Fibroblast of villous mesenchyme (primary cell): ENCODE measurements at regions not wholly inside any gene's neighbourhood (a gene's known extent, or its start where the extent isn't known, plus 50 kb on each side); places are given as distances from the start of the nearest gene placed in this dataset.
"Not testable (repeated sequence)": the region's sequence is repeated elsewhere in the genome, so short reads cannot be mapped to it uniquely, and the experiment has no call there.

Source experiments
- DNase-seq: peaks from one replicate; pipeline ENCODE4 v3.0.0-alpha.2; 2010; ENCODE audit warnings: low read depth
- H3K4me3 ChIP-seq: 2 replicates; pipeline ENCODE4 v1.5.1; 2011; ENCODE audit warnings: low read depth, mild to moderate bottlenecking, low read length
- CTCF ChIP-seq: IDR thresholded peaks from 2 replicates; pipeline ENCODE4 v1.5.1; 2012; ENCODE audit warnings: low read depth, mild to moderate bottlenecking, low read length; ENCODE audit not compliant: insufficient read depth

GRCh38 chr18:30679285-30679930 lies 363.1 kb downstream of the DSC3 start:
- no peak for TF ChIP-seq CTCF
- DNase-seq, result no peak
- no peak overlapping the region for H3K4me3 ChIP-seq

- DNase-seq, H3K4me3 ChIP-seq: not testable (repeated sequence)
Observed at GRCh38 chr18:30677813-30678212, 364.7 kb downstream of the DSC3 start.

- TF ChIP-seq CTCF, result no peak
- DNase-seq, result no peak
- H3K4me3 ChIP-seq, result no peak overlapping the region
Observed at GRCh38 chr18:30676053-30676480, 366.5 kb downstream of the DSC3 start.

- no peak for DNase-seq
- H3K4me3 ChIP-seq, result no peak overlapping the region
- no peak for TF ChIP-seq CTCF
Observed at GRCh38 chr18:30675493-30675892, 367.0 kb downstream of the DSC3 start.

GRCh38 chr18:30675072-30675471 lies 367.5 kb downstream of the DSC3 start:
- no peak for TF ChIP-seq CTCF
- H3K4me3 ChIP-seq, result no peak overlapping the region
- DNase-seq, result no peak

GRCh38 chr18:30674596-30674995 lies 367.9 kb downstream of the DSC3 start:
- no peak for TF ChIP-seq CTCF
- no peak for DNase-seq
- no peak overlapping the region for H3K4me3 ChIP-seq

- DNase-seq, H3K4me3 ChIP-seq: not testable (repeated sequence)
Observed at GRCh38 chr18:30672439-30672838, 370.1 kb downstream of the DSC3 start.

GRCh38 chr18:30658306-30658705 lies 384.2 kb downstream of the DSC3 start:
- no peak for TF ChIP-seq CTCF
- H3K4me3 ChIP-seq, result no peak overlapping the region
- DNase-seq, result no peak
